GM18870 (cell line): ENCODE measurements at regions not wholly inside any gene's neighbourhood (a gene's known extent, or its start where the extent isn't known, plus 50 kb on each side); places are given as distances from the start of the nearest gene placed in this dataset.
A peak's percentile ranks its signal among the peaks of the same experiment; 100 is the strongest.

Experiments used
- ATAC-seq: cut with Tn5 transposase; IDR thresholded peaks from one replicate; pipeline ENCODE4 v1.9.1; 2021; ENCODE audit warnings: moderate library complexity; ENCODE audit not compliant: unreplicated experiment

DNA sequence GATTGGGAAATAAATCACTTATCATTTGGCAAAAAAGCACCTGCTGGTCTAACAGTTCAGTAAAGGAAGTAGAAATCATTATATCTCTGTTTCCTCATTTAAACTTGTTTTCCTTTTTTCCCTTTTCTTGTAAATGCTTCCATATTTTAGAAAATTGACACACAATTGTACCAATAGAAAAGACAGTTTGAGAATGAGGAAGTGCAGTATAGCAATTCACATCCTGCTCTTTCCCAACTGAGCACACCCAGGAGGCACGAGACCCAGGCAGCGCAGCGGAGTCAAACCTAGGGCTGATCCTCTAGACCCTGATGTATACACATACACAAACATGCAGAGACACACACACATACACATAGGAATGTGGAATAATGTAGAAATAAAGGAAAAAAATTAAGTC is 74.8 kb upstream of the PACRGL start:
- no peak for ATAC-seq

GRCh38 chr4:20626326-20627005 is 73.8 kb upstream of the PACRGL start:
- no peak for ATAC-seq

GRCh38 chr4:20627866-20628265 is 72.4 kb upstream of the PACRGL start:
- no peak for ATAC-seq

GRCh38 chr4:20629186-20630106 is 70.8 kb upstream of the PACRGL start:
- peak; percentile 69 for ATAC-seq

DNA sequence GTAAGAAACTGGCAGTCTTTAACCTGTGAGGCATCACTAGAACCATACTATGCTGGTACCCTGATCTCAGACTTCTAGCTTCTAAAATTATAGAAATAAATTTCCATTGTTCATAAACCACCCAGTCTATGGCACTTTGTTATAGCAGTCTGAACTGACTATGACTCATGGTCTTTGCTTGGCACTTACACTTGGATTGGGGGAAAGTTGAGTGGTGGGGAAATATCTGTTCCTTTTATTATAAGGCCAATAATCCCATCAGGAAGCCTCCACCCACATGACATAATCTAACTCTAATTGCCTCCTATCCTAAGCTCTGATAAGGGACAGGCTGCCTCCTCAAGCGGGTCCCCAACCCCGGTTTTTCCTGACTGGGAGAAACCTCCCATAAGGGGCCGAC is 61.4 kb upstream of the PACRGL start:
- no peak for ATAC-seq

- ATAC-seq = no peak
Observed at GRCh38 chr4:20639346-20639745, 60.9 kb upstream of the PACRGL start.

GRCh38 chr4:20640989-20641388 is 59.3 kb upstream of the PACRGL start:
- ATAC-seq = no peak

DNA sequence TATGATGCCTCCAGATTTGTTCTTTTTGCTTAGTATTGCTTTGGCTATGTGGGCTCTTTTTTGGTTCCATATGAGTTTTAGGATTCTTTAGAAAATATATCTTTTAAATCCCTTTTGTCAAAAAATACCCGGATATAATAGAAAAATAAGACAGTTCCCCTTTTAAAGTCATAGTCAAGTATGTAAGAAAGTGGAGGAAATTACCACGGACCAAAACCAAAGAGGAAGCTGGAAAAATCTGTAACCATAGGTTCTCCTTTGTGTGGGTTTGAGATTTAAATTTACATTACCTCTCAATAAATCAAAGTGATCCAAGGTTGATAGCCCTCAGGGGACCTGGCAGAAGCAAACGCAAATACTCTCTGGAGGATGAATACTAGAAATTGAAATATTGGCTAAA is 58.3 kb upstream of the PACRGL start:
- ATAC-seq = no peak

DNA sequence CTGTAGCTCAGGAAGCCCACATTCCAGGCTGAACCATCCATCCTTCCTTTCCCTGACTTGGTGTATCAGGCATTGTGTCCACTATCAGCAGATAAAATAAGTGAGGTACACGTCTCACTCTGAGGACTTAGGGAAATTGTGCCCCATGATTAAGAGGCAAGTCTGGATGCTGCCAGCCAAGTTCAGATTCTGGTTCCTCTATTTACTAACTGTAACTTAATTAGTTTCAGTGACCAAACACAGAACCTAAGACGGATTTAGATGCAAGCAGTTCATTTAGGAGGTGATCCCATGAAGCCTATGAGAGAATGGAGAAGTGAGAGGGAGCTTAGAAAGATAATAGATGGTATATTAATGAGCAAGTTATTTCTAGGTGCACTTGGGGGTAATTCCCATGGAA is 56.6 kb upstream of the PACRGL start:
- ATAC-seq = no peak

GRCh38 chr4:20645236-20645635 is 55.0 kb upstream of the PACRGL start:
- no peak for ATAC-seq

- no peak for ATAC-seq
Observed at GRCh38 chr4:20646287-20646686, 54.0 kb upstream of the PACRGL start.
